HG03469 (cell line): ENCODE measurements at regions not wholly inside any gene's neighbourhood (a gene's known extent, or its start where the extent isn't known, plus 50 kb on each side); places are given as distances from the start of the nearest gene placed in this dataset.

Source experiments
- ATAC-seq: cut with Tn5 transposase; IDR thresholded peaks from one replicate; pipeline ENCODE4 v1.9.1; 2021; ENCODE audit warnings: mild to moderate bottlenecking, moderate library complexity, moderate number of reproducible peaks; ENCODE audit not compliant: unreplicated experiment

GRCh38 chr14:49467091-49467490, 119.1 kb downstream of the RPS29 start:
- no peak for ATAC-seq

- ATAC-seq = no peak
Observed at GRCh38 chr14:49464885-49465284, 121.3 kb downstream of the RPS29 start.

- ATAC-seq = no peak
Observed at GRCh38 chr14:49463146-49463545, 123.0 kb downstream of the RPS29 start.

- peak; percentile 94 for ATAC-seq
Observed at GRCh38 chr14:49461529-49462401, 124.4 kb downstream of the RPS29 start.

- ATAC-seq = no peak
Observed at GRCh38 chr14:49460662-49461061, 125.5 kb downstream of the RPS29 start.

GRCh38 chr14:49456589-49456988, 129.6 kb downstream of the RPS29 start:
- no peak for ATAC-seq

- ATAC-seq = no peak
Observed at GRCh38 chr14:49451938-49452337, 134.2 kb downstream of the RPS29 start.

- ATAC-seq = no peak
Observed at GRCh38 chr14:49449749-49450148, 136.4 kb downstream of the RPS29 start.

GRCh38 chr14:49447540-49448107, 138.6 kb downstream of the RPS29 start:
- ATAC-seq = no peak

GRCh38 chr14:49446801-49447200, 139.4 kb downstream of the RPS29 start:
- no peak for ATAC-seq

GRCh38 chr14:49438256-49438770, 147.9 kb downstream of the RPS29 start:
- ATAC-seq = no peak

- no peak for ATAC-seq
Observed at GRCh38 chr14:49428076-49428475, 158.1 kb downstream of the RPS29 start.

GRCh38 chr14:49427117-49427516, 159.1 kb downstream of the RPS29 start:
- ATAC-seq = no peak

- ATAC-seq = no peak
Observed at GRCh38 chr14:49425921-49426320, 160.3 kb downstream of the RPS29 start.

GRCh38 chr14:49424436-49425331, 161.5 kb downstream of the RPS29 start:
- no peak for ATAC-seq

GRCh38 chr14:49420201-49420600, 166.0 kb downstream of the RPS29 start:
- peak; percentile 69 for ATAC-seq

GRCh38 chr14:49418789-49419188, 167.4 kb downstream of the RPS29 start:
- ATAC-seq = no peak

GRCh38 chr14:49417790-49418189, 168.4 kb downstream of the RPS29 start:
- no peak for ATAC-seq

GRCh38 chr14:49408187-49408933, 177.8 kb downstream of the RPS29 start:
- ATAC-seq = no peak

- no peak for ATAC-seq
Observed at GRCh38 chr14:49405291-49405690, 180.9 kb downstream of the RPS29 start.
